ENCODE measurements at regions not wholly inside any gene's neighbourhood (a gene's known extent, or its start where the extent isn't known, plus 50 kb on each side); places are given as distances from the start of the nearest gene placed in this dataset.

DNA sequence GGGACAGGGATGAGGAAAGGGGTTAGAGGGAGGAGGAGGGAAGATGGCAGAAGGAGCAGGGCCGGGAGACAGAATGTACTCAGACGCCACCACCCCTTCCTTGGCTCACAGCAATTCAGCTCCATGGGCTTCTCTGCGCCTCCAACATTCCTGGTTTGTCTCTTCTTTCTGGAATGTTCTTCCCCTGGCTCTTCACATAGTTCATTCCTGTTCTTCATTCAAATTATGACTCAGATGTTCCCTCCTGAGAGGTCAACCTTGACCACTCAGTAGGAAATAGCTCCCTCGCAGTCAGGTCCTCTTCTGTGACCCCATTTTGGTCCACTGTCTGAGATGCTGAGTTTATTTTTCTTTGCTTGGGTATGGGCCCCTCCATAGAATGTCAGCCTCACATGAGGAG is 203.2 kb downstream of the C1orf94 start:
- no peak overlapping the region for H3K4me3 ChIP-seq (ENCODE audit: low read depth, low read length)
- TF ChIP-seq, protein P1, sequence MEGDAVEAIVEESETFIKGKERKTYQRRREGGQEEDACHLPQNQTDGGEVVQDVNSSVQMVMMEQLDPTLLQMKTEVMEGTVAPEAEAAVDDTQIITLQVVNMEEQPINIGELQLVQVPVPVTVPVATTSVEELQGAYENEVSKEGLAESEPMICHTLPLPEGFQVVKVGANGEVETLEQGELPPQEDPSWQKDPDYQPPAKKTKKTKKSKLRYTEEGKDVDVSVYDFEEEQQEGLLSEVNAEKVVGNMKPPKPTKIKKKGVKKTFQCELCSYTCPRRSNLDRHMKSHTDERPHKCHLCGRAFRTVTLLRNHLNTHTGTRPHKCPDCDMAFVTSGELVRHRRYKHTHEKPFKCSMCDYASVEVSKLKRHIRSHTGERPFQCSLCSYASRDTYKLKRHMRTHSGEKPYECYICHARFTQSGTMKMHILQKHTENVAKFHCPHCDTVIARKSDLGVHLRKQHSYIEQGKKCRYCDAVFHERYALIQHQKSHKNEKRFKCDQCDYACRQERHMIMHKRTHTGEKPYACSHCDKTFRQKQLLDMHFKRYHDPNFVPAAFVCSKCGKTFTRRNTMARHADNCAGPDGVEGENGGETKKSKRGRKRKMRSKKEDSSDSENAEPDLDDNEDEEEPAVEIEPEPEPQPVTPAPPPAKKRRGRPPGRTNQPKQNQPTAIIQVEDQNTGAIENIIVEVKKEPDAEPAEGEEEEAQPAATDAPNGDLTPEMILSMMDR (IDR thresholded peaks at IDR 0.05; ENCODE audit: insufficient read depth, low read depth, low read length, missing control alignments): no peak
- no peak for DNase-seq (ENCODE audit: low read depth)

DNA sequence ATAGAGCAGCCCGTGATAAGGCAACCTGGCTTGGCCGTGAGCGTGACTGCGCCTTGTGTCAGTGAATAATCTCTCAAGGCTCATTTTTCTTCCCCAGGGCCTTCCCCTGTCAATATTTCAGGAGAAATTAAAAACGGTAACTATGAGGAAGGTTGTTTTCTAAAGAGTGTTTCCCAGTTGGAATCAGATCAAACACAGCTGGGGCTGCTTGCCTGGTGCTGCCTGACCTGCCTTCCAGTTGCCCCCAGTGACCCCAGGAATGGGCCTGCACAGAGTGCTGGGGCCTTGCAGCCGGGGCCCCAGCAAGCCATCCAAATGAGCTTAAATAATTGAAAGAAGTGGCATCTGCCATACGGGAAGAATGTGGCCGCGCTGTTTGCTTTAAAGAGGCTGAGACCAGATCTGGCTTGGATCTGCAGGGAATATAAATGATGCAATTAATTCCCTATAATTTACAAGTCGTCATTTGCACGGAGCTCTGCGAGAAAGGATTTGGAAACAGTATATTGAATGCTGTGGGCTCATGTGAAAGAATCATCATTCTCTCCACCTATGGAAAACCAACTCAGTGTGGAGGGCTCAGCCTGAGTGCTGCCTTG is 203.9 kb downstream of the C1orf94 start:
- DNase-seq (ENCODE audit: low read depth): no peak
- no peak overlapping the region for H3K4me3 ChIP-seq (ENCODE audit: low read depth, low read length)
- TF ChIP-seq, protein P1 (IDR thresholded peaks at IDR 0.05; ENCODE audit: insufficient read depth, low read depth, low read length, missing control alignments): no peak

DNA sequence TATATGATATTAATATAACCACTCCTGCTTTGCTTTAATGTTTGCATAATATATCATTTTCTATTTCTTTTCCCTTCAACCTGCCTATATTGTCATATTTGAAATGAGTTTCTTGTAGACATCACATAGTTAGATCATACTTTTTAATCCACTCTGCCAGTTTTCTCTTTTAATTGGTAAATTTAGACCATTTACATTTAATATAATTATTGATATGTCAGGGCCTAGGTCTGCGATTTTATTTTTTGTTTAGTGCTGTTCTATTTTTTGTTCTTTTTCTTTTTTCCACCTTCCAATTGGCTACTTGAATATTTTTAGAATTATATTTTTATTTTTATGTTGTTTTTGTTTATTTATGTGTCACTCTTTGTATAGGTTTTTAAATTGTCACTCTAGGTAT is 213.3 kb downstream of the C1orf94 start:
- TF ChIP-seq, protein P1 (IDR thresholded peaks at IDR 0.05; ENCODE audit: insufficient read depth, low read depth, low read length, missing control alignments): no peak
- no peak overlapping the region for H3K4me3 ChIP-seq (ENCODE audit: low read depth, low read length)
- DNase-seq (ENCODE audit: low read depth): no peak

DNA sequence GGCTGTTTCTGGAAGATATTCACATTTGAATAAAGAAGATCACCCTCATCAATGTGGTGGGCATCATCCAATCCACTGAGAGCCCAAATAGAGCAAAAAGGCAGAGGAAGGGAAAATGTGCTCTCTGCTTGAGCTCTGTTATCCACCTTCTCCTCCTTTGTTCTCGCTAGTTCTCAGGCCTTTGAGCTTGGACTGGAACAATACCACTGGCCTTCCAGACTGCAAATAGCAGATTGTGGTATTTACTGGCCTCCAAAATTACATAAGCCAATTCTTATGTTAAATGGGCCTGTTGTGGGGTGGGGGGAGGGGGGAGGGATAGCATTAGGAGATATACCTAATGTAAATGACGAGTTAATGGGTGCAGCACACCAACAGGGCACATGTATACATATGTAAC is 219.3 kb downstream of the C1orf94 start:
- H3K4me3 ChIP-seq (ENCODE audit: low read depth, low read length): no peak overlapping the region
- no peak for DNase-seq (ENCODE audit: low read depth)
- TF ChIP-seq, protein P1 (IDR thresholded peaks at IDR 0.05; ENCODE audit: insufficient read depth, low read depth, low read length, missing control alignments): no peak

DNA sequence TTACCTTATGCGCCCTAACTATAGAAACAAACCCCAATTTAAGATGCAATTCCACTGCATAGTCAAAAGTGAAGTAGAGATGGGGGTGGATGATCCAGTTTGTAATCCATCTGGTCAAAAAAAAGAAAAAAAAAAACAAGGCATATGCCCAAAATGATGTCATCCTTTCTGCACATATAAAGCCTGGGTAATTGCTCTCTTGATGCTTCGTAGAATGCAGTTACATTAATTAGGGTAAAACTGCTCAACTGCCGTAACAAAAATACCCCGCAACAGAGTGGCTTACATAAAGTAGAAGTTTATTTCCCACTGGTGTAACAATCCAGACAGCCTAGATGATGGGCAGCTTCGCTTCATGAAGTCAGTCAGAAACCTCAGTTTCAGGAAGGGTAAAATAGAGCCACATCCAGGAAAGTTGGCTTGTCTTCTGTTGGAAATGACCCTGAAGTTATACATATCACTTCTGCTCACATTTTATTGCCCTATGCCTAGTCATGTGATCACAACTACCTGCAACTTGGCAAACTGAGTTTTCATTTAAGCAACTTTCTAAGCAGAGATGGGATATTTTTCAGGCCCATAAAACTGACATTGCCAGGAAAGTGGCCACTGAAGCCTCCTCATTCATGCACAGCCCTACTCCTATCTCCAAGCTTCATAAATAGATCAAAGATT is 221.7 kb downstream of the C1orf94 start:
- TF ChIP-seq, protein P1 (IDR thresholded peaks at IDR 0.05; ENCODE audit: insufficient read depth, low read depth, low read length, missing control alignments): no peak
- H3K4me3 ChIP-seq (ENCODE audit: low read depth, low read length): no peak overlapping the region
- DNase-seq (ENCODE audit: low read depth): no peak

DNA sequence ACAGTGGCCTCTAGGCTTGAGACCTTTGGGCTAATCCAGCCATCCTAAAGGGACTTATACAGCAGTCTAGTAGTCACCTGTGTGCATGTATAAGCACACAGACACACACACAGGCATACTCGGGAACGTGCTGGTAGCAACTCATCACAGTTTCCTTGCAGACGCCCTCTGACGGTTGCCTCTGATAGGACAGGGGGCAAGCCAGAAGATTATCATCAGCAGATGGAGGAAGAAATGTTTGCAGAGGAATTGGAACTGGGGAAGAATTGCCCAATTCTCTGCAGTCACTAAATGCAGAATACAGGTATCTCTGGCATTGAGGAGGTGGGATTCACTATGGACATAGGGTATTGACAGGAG is 222.2 kb downstream of the C1orf94 start:
- TF ChIP-seq, protein P1 (IDR thresholded peaks at IDR 0.05; ENCODE audit: insufficient read depth, low read depth, low read length, missing control alignments): no peak
- no peak for DNase-seq (ENCODE audit: low read depth)
- H3K4me3 ChIP-seq (ENCODE audit: low read depth, low read length): no peak overlapping the region

DNA sequence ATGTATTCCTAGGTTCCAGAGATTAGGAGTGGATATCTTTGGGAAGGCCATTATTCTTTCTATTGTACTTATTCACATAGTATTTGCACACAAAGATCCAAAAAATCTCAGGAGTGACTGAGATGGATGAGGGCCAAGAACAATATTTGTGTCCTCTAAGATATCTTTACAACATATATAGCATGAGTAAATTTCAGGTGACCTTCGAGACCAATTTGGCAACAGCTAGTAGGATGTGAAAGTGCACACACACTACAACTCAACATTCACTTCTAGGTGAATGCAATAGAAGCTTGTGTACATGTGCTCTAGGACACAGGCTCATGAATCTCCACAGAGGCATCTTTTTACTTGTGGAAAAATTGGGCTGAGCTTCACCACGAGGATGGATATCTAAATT is 224.0 kb downstream of the C1orf94 start:
- no peak overlapping the region for H3K4me3 ChIP-seq (ENCODE audit: low read depth, low read length)
- DNase-seq (ENCODE audit: low read depth): no peak
- TF ChIP-seq, protein P1 (IDR thresholded peaks at IDR 0.05; ENCODE audit: insufficient read depth, low read depth, low read length, missing control alignments): no peak
